ENCODE measurements at regions not wholly inside any gene's neighbourhood (a gene's known extent, or its start where the extent isn't known, plus 50 kb on each side); places are given as distances from the start of the nearest gene placed in this dataset.

DNA sequence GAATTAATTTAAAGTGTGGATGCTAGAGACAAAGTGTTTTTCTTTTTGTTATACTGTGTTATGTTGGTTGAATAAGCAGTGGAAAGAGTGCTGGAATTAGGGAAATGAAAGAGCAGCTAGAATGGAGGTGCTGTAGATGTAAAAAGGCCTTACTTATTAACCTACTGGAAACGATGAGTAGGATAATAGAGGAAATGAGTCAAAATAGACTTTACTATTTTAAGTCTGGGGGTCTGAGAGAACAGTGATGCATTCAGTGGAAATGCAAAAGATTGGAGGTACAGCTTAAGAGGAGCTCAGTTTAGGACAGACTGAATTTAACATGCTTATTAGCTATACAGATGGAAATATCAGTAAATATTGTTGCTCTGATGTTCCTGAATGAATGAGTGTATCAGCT, 674.0 kb downstream of the OTOL1 start:
- no peak for DNase-seq (ENCODE audit: insufficient read length, low spot score)
- TF ChIP-seq, protein P1, sequence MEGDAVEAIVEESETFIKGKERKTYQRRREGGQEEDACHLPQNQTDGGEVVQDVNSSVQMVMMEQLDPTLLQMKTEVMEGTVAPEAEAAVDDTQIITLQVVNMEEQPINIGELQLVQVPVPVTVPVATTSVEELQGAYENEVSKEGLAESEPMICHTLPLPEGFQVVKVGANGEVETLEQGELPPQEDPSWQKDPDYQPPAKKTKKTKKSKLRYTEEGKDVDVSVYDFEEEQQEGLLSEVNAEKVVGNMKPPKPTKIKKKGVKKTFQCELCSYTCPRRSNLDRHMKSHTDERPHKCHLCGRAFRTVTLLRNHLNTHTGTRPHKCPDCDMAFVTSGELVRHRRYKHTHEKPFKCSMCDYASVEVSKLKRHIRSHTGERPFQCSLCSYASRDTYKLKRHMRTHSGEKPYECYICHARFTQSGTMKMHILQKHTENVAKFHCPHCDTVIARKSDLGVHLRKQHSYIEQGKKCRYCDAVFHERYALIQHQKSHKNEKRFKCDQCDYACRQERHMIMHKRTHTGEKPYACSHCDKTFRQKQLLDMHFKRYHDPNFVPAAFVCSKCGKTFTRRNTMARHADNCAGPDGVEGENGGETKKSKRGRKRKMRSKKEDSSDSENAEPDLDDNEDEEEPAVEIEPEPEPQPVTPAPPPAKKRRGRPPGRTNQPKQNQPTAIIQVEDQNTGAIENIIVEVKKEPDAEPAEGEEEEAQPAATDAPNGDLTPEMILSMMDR (IDR thresholded peaks at IDR 0.05; ENCODE audit: insufficient read depth, missing control alignments), result no peak
- no peak for FAIRE-seq

DNA sequence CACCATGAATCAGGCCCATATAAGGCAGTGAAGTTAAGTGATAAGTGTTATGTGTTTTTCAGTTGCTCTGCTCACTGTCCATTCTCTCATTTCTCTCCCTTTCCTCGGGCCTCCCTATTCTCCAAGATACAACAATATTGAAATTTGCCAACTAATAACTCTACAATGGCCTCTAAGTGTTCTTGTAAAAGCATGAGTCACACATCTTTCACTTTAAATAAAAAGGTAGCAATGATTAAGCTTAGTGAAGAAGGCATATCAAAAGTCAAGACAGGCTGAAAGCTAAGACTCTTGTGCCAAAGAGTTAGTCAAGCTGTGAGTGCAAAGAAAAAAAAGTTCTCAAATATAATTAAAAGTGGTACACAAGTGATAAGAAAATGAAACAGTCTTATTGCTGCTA, 675.4 kb downstream of the OTOL1 start:
- TF ChIP-seq, protein P1 (IDR thresholded peaks at IDR 0.05; ENCODE audit: insufficient read depth, missing control alignments), result no peak
- no peak for FAIRE-seq

DNA sequence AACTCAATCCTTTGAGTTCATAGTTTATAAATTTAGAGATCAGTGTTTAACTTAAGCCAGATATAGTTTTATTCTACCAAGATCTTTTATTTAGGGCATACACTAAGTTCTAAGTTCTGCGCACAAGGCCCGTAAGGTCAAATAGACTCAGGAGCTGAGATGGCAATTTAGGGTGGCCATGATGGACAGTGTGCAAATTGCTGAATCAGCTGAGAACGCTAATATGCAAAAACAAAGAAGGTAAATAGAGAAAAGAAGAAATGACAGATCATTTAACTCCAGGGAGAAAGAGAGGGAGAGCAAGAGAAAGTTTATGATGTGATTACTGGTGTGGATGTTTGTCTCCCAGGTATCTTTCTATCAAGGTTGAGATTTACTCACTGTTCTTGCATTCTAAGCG, 678.5 kb downstream of the OTOL1 start:
- TF ChIP-seq, protein P1 (IDR thresholded peaks at IDR 0.05; ENCODE audit: insufficient read depth, missing control alignments), result no peak
- FAIRE-seq (no peak), DNase-seq (ENCODE audit: insufficient read length, low spot score) (no peak)

More for the DNA sequence above, 675.4 kb downstream of the OTOL1 start:
- no peak for DNase-seq (ENCODE audit: insufficient read length, low spot score)

DNA sequence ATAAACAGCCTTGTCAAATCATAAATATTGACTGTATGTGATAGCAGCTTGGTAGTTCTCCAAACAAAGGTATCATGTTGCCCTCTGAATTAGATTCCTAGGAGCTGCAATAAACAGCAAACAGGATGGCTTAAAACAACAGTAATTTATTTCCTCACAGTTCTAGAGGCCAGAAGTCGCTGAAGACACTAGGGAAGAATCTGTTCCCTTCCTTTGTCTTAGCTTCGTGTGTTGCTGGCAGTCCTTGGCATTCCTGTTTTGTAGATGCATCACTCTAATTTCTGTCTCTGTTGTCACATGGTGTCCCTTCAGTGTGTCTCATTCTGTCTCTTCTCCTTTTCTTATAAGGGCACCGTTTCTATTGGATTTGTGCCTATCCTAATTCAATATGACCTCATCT, 679.3 kb downstream of the OTOL1 start:
- no peak for DNase-seq (ENCODE audit: insufficient read length, low spot score)
- TF ChIP-seq, protein P1 (IDR thresholded peaks at IDR 0.05; ENCODE audit: insufficient read depth, missing control alignments), result no peak
- no peak for FAIRE-seq

DNA sequence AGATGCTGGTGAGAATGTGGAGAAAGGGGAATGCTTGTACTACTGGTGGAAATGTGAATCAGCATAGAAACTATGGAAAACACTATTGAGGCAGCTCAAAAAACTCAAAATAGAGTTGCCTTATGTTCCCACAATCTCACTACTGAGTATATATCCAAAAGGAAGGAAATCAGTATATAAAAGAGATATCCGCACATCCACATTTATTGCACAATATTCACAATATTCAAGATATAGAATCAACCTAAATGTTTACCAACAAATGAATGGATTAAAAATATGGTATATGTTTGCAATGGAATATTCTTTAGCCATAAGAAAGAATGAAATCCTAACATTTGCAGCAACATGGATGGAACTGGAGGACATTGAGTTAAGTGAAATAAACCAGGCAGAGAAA, 686.8 kb downstream of the OTOL1 start:
- TF ChIP-seq, protein P1 (IDR thresholded peaks at IDR 0.05; ENCODE audit: insufficient read depth, missing control alignments), result no peak
- no peak for DNase-seq (ENCODE audit: insufficient read length, low spot score)
- FAIRE-seq, result no peak

DNA sequence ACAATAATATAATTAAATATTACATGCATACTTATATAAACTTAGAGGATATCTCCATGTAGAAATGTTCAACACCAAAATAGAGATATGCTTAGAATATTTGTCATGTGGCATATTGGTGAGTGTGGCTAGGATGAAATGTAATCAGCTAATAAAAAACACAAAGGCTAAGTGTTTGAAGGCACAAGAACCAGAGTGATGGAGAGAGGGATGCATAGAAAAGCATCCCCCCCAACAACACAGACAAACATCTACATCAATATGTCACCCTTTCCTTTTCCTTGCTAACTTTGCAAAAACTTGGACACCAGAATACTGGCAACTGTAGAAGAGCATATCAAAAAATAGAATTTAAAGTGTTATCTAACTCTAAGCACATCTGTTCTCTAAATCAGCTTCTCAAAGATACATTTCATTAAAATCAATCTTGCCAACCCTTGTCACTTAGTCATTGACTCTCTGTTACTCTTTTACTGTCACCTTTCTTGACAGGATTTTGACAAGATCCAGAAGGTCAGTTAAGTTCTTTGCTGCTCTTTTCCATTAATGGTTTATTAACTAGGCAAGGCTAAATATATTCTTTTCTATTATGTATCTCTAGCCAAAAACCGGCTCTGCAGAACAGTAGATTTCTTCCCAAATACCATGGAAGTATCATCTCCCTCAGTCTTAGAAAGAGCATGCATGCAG, 695.9 kb downstream of the OTOL1 start:
- no peak for FAIRE-seq
- TF ChIP-seq, protein P1 (IDR thresholded peaks at IDR 0.05; ENCODE audit: insufficient read depth, missing control alignments), result no peak
- DNase-seq (ENCODE audit: insufficient read length, low spot score), result no peak
